ENCODE measurements at regions not wholly inside any gene's neighbourhood (a gene's known extent, or its start where the extent isn't known, plus 50 kb on each side); places are given as distances from the start of the nearest gene placed in this dataset.

- TF ChIP-seq, protein P1, sequence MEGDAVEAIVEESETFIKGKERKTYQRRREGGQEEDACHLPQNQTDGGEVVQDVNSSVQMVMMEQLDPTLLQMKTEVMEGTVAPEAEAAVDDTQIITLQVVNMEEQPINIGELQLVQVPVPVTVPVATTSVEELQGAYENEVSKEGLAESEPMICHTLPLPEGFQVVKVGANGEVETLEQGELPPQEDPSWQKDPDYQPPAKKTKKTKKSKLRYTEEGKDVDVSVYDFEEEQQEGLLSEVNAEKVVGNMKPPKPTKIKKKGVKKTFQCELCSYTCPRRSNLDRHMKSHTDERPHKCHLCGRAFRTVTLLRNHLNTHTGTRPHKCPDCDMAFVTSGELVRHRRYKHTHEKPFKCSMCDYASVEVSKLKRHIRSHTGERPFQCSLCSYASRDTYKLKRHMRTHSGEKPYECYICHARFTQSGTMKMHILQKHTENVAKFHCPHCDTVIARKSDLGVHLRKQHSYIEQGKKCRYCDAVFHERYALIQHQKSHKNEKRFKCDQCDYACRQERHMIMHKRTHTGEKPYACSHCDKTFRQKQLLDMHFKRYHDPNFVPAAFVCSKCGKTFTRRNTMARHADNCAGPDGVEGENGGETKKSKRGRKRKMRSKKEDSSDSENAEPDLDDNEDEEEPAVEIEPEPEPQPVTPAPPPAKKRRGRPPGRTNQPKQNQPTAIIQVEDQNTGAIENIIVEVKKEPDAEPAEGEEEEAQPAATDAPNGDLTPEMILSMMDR (IDR thresholded peaks at IDR 0.05; ENCODE audit: poor library complexity), result no peak
- no peak for TF ChIP-seq EZH2 (IDR thresholded peaks at IDR 0.05; ENCODE audit: borderline replicate concordance)
Observed at GRCh38 chr4:100017637-100018310, 67.7 kb upstream of the H2AZ1 start.
